ENCODE measurements at regions not wholly inside any gene's neighbourhood (a gene's known extent, or its start where the extent isn't known, plus 50 kb on each side); places are given as distances from the start of the nearest gene placed in this dataset.

GRCh38 chr10:75294518-75294865 is 58.7 kb upstream of the COMTD1 start:
- TF ChIP-seq CTCF (IDR thresholded peaks at IDR 0.05; ENCODE audit: low read length) (no peak), EZH2 (IDR thresholded peaks at IDR 0.05; ENCODE audit: borderline replicate concordance, low read length) (no peak)

All from OCI-LY1 (cell line).